ENCODE measurements at regions not wholly inside any gene's neighbourhood (a gene's known extent, or its start where the extent isn't known, plus 50 kb on each side); places are given as distances from the start of the nearest gene placed in this dataset.
"Not testable (repeated sequence)": the region's sequence is repeated elsewhere in the genome, so short reads cannot be mapped to it uniquely, and the experiment has no call there.

DNA sequence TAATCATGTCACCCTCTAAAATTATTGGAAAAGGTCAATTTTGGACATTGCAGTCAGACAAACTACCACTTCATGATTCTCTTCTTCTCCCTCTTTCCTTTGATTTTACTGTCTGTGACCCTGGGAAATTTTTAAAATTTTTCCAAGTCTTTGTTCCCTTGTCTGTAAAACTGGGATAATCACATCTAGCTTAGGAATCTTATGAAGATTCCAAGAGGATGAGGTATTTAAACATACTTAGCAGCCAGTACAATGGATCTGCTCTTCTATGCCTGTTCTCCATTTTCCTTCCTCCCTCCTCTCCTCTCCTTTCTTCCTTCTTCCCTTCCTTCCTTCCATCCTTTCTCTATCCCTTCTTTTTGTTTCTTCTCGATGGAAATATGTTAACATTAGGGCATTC is 651.6 kb upstream of the MARCKS start:
- no peak for DNase-seq (ENCODE audit: low read depth)

DNA sequence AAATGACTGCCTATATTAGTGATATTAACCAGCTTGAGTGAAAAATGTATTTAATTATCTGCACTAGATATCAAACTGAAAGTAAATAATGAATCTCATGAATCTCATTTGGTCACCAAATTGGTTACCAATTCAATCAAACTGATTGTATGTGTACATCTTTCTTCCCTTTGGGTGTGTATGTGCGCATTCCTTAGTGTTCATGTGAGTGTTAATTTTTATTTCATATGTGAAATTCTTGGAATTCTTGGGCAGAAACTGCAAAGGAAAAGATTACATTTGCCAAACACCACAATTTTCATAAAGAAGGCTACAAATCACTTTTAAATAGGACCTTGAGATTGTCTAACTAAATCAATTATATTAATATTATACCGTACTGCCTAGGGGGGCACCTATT is 648.4 kb upstream of the MARCKS start:
- DNase-seq (ENCODE audit: low read depth), result no peak

DNA sequence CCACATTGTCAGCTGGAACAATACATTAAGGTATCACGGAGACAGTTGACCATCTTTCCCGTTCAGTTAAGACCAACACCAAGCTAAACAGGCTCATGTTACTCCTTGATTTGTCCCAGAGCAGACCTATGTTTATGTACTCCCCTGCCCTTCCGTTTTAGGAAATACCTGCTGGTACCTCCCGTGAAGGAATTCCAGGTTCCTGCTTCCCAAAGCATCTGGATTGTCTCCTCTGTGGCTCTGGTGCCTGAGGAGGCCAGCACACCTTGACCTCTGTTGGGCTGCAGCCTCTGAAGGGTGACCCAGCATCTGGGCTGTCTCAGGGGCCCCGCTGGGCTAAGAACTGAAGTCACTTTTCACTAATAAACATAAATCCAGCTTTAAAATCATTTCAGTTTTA is 647.8 kb upstream of the MARCKS start:
- no peak for DNase-seq (ENCODE audit: low read depth)

DNA sequence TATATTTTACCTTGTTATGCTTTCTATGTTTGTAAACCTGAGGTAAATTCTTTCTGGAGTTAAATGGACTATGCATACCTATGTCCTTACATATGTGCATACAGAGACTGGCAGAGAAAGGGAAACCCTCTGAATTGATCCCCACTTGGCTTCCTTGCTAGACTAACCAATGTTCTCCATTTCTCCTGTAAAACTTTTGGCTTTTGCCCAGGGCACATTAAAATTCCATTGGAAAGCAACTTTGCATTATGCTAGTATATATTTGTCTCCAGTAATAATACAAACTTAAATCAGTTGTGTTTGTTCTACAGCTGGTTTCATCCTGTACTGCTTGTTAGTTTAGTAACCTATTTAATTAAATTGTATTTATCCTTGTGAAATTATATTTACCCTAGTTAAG is 646.0 kb upstream of the MARCKS start:
- DNase-seq (ENCODE audit: low read depth), result no peak

DNA sequence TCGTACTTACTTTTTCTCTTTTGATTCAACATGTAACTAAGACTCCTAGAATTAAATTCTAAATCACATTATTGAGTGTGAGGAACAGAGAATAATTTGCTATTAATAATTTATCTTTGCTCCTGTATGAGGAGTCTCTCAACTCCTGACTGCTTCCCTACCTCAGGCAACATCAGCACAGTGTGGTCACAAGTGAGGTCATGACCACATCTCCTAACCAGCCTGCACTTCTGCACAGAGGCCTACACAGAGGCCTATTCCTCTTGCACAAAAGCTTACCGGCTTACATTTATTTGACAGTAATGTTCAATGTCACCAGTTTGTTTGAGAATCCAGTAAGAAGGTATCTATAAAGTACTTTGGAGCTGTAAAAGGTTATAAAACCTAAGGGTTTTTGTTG is 637.4 kb upstream of the MARCKS start:
- no peak for DNase-seq (ENCODE audit: low read depth)

DNA sequence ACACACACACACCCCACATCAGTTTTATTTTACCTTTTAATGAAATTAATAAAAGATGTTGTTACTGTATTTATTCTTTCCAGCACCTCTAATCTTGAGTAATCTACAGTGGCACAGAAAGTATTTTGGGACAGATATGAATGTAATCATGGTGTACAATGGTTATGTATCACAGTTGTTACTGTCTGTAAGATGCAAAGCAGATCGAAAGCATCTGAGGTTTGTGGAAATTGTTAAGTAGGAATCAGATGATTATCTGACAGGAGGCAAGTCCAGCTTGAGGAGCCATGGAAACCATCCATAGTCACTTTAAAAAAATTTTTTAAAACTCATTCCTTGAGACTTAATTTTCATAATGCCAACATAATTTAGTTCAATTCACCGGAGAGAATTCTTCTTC is 636.3 kb upstream of the MARCKS start:
- no peak for DNase-seq (ENCODE audit: low read depth)

DNA sequence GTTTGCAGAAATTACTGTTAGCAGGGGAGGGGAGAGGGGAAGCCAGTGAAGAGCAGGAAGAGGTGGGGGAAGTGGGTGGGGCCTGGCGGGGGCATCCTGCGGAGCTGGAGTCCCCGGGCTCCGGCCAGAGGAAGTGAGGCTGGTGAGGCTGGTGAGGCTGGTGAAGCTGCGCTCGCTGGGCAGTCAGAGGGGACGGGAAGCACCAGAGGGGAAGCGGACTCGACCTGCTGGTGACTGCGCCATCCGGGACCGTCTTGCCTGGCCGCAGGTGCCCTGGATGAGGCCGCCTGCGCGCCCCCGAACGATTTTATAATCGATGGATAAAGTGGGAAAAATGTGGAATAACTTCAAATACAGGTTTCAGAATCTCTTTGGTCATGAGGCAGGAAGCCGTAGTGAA is 635.3 kb upstream of the MARCKS start:
- no peak for DNase-seq (ENCODE audit: low read depth)

DNA sequence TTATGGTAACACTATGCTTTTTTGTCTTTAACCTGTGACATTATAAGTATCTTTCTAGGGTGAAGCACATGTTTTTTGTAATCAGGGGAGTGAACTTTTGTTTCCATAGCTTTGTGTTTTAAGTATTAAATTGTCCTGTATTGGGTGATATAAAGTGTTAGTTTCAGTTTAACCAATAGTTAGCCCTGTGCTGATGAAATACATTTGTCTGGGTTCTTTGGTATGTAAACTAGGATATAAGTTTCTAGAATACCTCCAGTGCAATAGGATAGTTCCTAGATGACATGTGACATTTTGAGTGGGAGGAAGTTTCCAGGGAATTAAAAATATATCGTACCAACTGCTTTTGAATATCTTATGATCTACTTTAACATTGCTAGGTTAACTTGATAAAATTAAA is 611.0 kb upstream of the MARCKS start:
- no peak for DNase-seq (ENCODE audit: low read depth)

DNA sequence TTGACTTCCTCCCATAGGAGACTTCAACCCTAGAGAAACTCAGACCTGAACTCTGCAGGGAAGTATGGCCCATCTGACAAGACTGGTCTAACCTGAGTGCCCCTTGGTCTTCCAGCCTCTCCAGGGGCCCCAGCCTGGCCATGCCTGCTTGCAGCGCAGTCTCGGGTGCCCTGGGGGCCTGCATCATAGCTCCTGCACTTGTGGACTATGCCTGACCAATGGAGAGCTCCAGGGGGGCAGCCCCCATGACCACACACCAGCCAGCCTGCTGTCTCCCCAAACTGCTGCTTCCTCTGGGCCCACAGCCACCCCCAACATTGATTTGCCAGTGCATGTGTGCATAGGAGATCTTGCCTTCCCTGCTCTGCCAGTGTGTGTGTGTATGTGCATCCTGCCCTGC is 608.6 kb upstream of the MARCKS start:
- no peak for DNase-seq (ENCODE audit: low read depth)

DNA sequence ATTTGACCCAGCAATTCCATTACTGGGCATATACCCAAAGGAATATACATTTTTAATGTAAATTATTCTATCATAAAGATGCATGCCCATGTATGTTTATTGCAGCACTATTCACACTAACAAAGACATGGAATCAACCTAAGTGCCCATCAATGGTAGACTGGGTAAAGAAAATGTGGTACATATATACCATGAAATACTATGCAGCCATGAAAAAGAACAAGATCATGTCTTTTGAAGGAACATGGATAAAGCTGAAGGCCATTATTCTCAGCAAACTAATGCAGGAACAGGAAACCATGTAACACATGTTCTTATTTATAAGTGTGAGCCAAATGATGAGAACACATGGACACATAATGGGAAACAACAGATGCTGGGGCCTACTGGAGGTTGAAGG is 603.0 kb upstream of the MARCKS start:
- DNase-seq (ENCODE audit: low read depth), result not testable (repeated sequence)

DNA sequence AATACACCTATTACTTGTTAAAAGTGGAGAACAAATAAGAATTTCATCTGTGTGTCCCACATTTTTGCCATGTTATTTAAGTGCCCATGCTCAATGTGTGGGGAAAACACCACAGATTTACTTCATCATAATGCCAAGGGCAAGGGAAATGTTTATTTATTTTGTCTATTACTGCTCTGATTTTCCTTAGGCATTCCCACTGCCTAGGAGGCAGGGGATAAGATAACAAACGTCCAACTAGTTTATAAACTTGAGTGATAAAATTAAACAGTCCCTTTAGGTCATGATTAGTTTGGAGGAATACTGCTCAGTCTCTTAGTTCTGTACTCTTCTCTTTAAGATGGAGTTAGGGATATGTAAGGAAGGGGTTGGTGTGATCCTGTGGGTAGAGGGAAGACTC is 598.4 kb upstream of the MARCKS start:
- no peak for DNase-seq (ENCODE audit: low read depth)

DNA sequence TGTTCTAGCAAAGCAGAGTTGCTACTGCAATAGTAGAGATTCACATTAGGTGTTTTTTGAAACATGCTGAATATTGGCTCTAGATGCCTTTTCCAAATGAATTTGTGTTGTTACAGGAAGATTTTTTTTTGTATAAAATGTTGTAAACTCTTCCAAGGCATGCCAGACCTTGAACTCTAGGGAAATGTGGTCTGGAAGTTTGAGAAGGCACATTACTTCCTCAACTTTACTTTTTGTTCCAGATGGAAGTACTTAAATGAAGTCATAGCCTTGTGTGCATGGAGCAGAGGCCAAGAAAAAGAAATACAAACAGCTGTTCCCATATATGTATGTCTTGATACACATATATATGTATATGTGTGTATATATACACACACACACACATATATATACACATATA is 585.7 kb upstream of the MARCKS start:
- DNase-seq (ENCODE audit: low read depth), result no peak

DNA sequence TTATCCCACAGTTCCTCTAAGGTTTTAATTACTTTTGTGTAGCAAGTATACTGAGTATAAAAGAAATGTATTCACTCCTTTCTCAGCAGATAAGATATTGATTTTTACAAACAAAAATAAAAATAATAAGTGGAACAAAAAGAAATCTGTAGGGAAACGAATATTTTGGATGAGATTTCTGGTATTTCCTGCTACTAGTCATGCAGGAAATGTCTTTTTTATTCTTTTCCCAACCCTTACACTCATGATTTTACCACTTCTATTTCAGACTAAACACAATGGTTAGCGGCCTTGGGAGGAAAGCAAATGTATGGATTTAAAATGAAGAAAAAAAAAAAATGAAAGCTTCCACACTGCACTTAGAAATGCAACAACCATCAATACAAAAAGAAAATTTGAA is 580.5 kb upstream of the MARCKS start:
- DNase-seq (ENCODE audit: low read depth), result no peak

DNA sequence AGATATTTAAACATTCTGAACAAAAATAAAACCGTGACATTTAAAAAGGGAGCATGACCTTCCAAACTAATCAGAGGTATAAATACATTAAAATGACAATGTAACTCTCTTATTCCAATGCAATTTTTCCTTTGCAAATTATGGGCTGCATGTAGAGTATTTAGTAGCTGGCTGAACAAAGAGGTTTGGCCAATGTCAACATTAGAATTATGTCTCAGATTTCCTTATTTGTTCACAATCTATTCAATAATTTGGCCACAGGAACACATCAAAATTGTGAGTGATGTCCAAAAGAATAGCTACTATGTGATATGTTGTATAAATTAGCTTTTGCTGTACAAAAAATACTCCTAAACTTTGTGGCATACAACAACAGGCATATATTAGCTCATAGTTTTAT is 580.0 kb upstream of the MARCKS start:
- DNase-seq (ENCODE audit: low read depth), result no peak

DNA sequence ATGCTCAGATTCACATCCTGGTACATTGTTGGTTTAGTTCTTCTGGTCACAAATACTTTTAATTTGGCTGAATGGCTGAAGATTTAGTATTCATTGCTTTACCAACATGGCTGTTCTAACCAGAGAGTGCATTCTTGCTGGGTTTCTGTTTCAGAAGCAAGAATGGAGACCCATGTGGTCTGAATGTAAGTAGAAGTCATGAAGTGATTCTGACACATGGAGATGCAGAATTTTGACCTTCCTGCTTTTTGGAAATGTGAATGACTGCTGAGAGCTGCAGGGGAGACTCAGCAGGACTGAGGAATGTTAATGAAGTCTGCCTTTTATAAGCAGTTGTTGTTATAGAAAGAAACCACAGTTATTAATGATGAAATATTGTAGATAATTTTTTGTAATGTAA is 576.1 kb upstream of the MARCKS start:
- DNase-seq (ENCODE audit: low read depth), result no peak

DNA sequence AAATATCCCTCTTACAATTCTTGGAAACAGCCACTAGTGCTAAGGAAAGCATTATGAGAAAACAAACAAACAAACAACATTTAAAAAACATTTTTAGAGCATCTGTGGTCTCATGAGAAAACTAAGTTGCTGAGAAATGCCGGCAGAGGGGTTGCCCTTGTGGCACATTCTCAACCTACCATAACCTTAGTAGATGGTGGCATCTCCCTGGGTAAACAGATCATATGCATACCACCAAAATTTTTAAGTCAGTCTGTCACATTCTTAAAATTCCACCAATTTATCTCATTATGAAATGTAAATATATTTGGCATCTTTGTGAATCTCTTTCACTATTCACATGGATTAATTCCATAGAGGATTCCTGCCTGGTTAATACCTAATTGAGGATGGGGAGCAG is 575.7 kb upstream of the MARCKS start:
- DNase-seq (ENCODE audit: low read depth), result no peak

DNA sequence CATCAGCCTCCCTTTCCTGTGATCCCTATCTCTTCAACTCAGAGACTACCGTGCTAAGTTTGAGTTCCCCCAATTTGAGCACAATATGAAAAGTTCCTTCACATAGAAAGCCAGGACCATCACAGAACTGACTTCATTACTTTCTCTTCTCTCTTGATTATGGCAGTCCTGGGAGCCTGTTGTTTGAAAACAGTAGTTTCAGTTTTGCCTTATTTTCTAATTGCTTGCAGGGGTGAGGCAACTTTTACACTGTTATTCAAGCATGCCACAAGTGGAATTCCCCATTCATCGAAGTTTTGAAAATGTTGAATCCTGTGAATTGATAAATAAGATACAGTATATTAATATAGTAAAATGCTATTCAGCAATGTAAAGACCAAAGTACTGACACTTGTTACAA is 569.7 kb upstream of the MARCKS start:
- DNase-seq (ENCODE audit: low read depth), result no peak

DNA sequence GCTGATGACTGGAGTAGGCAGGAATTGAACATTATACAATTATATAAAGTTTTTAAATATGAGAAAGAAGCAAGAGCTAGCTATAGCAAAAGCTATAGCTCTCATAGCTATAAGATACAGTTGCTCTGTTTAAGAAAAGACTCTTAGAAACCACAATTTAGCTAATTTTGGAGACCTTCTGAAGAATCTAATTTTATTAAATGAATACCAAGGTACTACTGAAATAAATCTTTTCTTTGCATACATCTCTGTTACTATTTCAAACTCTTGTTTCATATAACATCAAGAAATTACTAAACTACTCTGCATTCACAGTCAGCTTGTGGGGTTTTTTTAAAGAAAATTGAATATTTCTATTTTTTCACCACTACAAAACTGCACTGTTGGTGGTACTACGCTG is 568.7 kb upstream of the MARCKS start:
- no peak for DNase-seq (ENCODE audit: low read depth)

DNA sequence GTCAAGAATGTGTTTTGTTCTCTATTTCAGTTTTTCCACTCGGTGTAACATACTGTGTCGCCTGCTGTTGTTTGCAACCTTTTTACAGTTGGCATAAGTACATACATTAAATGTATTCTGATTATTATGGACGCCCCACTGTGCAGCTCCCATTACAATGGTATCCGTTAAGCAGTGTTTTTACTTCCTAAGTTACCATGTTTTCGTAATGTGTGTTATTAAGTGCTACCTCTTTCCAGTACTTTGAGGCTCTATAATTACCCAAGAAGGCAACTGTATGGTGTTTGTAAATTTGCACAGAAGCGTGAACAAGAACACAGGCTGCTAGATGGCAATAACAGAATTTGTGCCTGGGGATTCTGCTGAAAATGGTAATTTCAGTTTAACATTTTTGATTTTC is 568.0 kb upstream of the MARCKS start:
- no peak for DNase-seq (ENCODE audit: low read depth)

DNA sequence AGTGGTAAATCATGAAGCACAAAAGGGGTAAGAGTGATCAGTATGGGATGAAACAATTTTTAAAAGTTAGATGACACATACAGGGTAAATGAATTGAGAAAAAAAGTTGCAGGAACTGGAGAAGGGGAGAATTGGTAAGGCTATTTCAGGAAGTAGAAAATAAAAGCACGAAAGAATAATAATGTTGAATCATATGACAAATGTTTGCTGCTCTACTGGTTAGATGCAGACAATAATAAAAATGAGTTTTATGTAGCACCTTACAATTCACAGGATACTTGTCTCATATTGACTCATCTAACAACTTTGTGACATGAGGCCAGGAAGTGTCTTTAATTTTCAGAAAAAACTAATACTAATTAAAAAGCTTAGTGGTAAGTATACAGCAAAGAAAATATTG is 566.5 kb upstream of the MARCKS start:
- DNase-seq (ENCODE audit: low read depth), result no peak

DNA sequence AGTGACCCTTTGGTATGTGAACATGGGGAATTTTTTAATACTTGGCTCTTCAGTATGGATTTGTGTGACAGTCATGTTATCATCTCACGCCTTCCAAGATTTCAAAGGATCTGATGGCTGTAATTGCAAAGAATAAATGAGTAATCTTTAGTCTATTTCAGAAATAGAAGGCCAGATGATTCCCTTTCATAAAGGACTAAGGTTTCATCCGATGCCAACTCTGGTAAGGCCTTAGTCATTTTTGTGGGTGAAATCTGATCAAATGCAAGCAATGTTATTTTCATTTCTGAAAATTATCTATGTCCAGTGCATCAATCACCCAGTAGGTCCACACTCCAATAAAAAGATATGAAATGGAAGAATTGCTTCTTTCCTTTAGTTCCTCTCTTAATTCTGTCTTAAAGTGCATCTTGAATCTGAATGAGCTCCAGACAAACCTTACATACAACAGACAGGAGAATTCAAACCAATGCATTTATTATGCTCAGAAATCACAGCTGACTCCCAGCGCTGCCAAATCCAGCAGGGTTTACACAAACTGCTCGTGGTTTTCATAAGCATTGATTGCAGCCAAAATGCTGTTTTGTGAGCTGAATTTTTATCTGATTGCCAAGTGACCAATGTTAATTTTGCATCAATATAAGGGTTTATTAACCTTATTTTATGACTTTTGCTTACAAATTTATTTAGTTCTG is 565.2 kb upstream of the MARCKS start:
- DNase-seq (ENCODE audit: low read depth), result no peak

DNA sequence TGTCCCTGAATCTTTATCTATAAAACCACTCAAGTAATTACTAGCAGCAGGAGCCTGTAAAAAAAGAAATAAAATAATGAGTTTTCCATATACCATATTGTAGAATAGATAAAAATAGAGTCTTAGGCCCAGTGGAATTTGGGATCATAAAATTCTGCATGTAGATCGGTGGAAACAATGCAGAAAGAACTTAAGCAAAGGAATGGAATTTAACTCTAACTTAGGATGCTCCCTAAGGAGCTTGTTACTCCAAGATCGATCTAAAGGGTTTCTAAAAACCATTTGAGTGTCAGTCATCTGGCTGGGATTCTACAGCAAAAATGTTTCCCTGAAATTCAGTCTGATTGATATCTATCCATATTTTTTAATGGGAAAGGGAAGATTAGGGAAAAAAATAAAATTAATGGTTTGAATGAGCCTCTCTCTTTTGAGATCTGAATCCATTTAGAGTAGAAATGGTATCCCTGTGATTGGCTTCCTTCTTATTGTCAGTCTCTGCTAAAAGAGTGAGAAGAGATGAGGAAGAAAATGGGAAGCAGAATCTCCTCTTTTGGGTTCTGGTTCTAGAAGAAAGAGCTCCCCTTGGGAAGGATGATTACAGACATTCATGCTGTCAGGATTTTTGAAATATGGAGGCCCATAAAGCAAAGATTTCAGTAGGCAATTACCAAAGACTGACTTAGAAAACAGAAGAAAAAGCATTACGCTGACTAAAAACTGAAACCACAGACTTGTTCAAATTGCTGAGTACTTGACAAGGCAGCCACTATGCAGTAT is 564.3 kb upstream of the MARCKS start:
- DNase-seq (ENCODE audit: low read depth), result no peak

DNA sequence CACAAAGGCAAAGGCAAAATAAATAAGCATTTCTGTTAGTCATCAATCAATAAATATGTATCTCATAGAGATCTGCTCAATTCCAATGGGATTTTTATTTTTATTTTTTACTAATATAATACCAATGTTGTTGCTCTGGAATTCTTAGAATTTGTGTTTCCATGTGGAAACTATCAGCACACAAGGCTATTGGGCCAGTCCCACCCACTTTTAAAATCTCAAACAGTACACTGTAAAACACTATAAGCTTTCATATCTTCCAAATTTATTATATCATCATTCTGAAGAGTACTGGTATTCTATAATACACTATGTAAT is 563.8 kb upstream of the MARCKS start:
- DNase-seq (ENCODE audit: low read depth), result no peak

DNA sequence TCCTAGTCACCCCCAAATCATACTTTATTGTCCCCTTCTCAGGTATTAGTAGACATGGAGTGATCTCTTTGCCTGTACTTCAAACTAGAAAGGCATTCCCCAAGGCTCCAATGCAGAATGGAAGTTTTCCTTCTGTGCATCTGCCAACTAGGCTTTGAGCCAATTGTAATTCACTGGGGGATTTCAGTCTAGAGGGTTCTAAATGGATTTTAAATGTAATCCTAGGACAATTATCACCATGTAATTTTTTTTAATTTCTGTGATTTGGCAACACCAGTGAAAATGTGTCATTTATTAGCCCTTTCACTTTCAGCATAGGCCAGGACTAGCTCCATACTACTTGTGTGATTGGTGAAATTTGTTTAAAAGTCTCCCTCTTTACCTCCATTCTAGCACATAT is 557.6 kb upstream of the MARCKS start:
- no peak for DNase-seq (ENCODE audit: low read depth)
